ENCODE measurements at regions not wholly inside any gene's neighbourhood (a gene's known extent, or its start where the extent isn't known, plus 50 kb on each side); places are given as distances from the start of the nearest gene placed in this dataset.

DNA sequence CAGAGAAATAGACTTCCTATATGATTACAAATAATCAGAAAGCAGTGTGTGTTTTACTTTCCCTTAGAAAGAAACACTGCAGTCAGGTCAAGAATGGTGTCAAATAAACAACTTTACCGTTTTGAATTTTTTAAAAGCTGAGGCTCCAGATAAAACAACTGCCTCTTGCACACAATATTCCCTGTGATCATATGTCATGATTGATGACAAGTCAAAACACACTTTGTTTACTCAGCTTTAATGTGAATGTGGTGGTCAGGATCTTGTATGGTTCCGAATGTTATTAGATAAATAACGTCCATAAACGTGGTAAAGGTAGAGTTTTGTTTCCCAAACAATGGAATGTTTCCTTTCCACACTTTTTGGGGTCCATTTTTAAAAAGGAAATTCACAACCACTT is 428.4 kb upstream of the MDFIC2 start:
- no peak for TF ChIP-seq CTCF (conservative IDR thresholded peaks at IDR 0.05)
- no peak overlapping the region for H3K27ac ChIP-seq

DNA sequence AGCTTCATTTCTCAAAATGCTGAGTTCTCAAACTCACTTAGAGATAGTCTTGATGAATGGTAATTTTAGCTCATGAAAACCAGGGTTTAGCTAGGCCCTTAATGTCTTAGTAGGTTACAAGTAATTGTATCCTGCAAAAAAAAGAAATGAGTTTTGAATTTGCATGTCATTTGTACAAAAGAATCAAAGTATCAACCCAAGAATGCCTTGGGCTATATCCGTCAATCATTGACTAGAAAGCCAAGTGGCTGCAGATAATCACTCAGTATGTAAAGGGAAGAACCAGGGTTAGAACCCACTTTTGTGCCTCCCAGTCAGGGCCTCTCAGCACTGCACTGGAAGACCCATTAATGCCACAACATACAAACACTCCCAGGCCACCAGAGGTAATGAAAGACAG is 427.6 kb upstream of the MDFIC2 start:
- peak overlapping the region; percentile 98; the same call in 1 of the 2 replicates for H3K27ac ChIP-seq
- TF ChIP-seq CTCF (conservative IDR thresholded peaks at IDR 0.05), result no peak

DNA sequence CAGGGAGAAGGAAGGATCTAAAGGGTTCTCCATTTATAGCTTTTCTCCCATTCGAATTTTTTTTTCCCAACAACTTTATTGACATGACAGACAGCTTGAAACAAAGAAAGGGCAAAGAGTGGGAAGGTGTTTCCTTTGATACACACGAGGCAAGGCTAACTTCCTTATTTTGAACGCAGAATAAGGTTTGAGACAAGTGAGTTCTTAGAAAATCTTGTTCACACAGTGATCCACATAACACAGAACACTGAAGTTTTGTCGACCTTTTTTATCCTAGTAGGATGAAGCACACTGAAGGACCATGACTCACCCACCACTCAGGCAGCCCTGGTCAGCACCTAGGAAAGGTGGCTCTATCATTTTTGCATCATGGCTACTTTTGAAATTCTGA is 425.8 kb upstream of the MDFIC2 start:
- TF ChIP-seq CTCF (conservative IDR thresholded peaks at IDR 0.05), result no peak
- peak overlapping the region; percentile 98 for H3K27ac ChIP-seq

- peak overlapping the region; percentile 98 for H3K27ac ChIP-seq
- no peak for TF ChIP-seq CTCF (conservative IDR thresholded peaks at IDR 0.05)
These were observed 425.3 kb upstream of the MDFIC2 start for GRCh38 chr3:70737666-70738290.

DNA sequence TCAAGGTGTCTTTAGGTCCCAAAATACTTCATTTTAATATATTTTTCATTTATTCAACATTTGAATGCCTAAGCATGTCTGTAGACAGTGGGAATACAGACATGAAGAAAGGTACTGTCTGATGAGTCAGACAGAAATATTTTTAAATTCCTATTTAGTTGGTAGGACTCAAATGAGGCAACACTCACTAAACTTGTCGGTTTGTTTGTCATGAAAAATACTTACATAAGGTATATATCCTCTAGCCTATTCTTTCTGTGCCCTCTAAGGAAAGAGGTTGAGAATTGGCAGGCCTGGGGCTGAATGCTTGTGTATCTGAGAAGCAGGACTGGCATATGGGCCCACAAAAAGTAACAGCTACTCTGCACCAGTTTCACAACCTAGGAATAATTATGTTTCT is 423.6 kb upstream of the MDFIC2 start:
- TF ChIP-seq CTCF (conservative IDR thresholded peaks at IDR 0.05), result no peak
- H3K27ac ChIP-seq, result peak overlapping the region; percentile 98; the same call in 1 of the 2 replicates

DNA sequence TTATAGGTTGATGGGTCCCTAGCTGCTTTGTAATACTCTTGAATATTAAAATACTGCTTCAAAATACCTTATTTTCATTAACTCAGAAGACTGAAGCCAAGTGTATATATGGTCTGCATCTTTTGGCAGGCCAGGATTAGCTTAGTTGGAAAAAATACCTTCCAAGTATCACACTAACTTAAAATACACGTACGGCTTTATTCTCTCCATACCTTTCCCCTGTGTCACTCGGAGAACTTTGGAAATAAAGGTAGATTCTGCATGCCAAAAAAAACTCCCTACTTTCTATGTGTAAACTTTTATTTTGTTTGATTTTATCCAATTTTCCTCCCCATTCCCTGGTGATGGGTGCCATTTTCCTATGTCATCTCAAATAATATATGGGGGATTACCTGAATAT is 422.3 kb upstream of the MDFIC2 start:
- no peak for TF ChIP-seq CTCF (conservative IDR thresholded peaks at IDR 0.05)
- H3K27ac ChIP-seq, result no peak overlapping the region

DNA sequence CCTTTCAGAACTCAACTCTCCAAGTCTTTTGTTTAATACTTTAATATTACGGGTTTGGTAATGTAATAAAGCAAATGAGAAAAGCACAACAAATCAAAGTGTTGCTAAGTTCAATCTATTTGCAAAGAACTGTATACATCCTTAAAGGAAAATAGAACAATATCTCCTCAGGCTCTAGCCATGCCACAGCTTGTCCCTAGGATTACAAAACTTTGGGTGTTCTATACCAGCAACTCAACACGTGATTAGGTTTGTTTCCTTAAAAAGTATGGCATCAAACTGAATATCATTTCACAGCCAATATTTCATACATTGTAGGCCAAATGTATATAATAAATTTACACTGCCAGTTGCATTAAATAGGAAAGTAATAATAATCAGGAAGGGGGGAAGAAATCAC is 418.6 kb upstream of the MDFIC2 start:
- TF ChIP-seq CTCF (conservative IDR thresholded peaks at IDR 0.05), result no peak
- no peak overlapping the region for H3K27ac ChIP-seq

Measured in VCaP (cell line).